Forelimb muscle (tissue), 1 donor: ENCODE measurements at regions not wholly inside any gene's neighbourhood (a gene's known extent, or its start where the extent isn't known, plus 50 kb on each side); places are given as distances from the start of the nearest gene placed in this dataset.

Experiments used
- DNase-seq: peaks from one replicate; pipeline ENCODE4 v3.0.0-alpha.2; 2013; ENCODE audit warnings: low read depth

DNA sequence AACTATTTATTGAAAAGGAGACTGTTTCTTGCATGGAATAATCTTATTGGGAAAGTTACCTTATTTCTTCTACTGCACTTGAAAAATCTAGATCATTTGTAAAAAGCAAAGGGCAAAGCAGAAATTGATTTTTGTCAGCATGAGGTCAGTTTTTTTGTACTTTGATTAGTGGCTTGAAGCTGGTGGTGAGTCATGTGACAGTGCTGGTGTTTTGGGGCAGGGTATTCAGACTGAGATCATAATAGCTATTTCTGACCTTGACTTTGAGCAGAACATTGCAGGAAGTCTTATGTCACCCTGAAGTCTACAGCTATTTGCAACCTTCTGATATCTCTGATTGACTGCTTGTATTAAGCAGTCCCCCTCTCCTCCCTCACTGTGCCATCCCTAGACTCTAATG lies 66.3 kb upstream of the SORCS3 start:
- no peak for DNase-seq

- DNase-seq = no peak
Observed at GRCh38 chr10:104576611-104577010, 64.5 kb upstream of the SORCS3 start.

DNA sequence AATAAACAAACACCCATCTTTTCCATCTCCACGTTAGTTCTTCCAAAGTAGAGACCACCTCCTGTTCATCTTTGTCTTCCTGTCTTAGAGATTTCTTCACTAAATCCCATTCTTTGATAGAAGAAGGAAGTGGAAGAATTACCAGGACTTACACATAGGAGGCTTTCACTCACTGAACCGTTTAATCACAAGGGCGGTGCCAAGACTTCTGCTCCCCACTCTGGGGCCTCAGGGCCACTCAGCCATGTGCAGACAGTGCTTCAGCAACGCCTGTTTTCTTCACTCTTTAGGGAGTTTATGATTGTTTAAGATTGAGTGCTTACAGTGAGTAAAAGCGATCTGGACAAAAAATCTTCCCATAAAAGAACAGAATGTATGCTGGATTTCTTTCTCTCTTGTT lies 63.9 kb upstream of the SORCS3 start:
- DNase-seq = no peak

DNA sequence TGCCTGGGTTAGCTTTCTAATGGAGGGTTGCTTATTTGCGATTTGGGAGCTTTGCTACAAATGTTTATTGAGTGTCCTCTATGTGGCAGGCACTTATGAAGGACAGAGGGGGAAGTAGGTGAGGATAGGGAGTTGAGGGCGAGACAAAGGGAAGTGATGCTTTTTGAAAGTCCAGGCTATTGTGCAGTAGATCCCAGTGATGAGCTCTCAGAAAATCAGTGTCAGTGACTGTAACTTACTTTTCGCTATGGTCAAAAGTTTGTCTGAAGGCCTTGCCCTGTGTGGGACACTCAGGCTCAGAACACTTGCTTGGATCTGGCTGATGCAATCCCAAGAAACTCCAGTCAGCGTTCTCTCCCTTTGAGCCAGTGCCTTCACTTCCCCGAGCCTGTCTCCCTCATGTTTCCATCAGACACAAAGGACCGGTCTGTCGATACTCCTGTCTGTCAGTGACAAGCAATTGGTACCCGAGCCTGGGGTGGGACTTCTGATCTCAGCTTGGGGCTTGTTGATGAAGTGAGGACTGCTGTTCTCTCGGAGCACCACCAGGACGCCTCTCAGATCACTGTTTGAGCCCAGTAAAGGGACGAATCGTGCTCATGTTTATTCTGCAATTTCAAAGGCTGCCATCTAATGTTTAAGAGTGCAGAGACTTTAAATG lies 63.1 kb upstream of the SORCS3 start:
- no peak for DNase-seq

DNA sequence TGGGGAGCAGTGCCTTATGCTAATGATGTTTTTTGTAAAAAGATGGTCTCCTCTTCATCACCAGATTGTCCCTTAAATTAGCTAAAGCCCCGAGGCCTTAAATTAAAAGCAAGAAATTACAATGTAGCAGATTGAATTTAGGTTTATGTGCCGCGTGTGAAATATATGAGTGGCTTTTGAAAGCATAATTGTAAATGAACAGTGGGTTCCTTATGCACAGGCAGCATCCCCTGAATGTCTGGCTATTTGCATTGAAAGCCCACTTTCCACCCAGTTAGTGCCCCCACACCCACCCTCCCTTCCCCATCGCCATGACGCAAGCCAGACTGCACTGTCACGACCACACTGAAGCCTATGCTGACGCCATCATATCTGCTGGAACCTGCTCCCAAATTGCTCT lies 62.4 kb upstream of the SORCS3 start:
- no peak for DNase-seq

GRCh38 chr10:104579136-104579535 lies 62.0 kb upstream of the SORCS3 start:
- DNase-seq = no peak

GRCh38 chr10:104580321-104580720 lies 60.8 kb upstream of the SORCS3 start:
- no peak for DNase-seq

DNA sequence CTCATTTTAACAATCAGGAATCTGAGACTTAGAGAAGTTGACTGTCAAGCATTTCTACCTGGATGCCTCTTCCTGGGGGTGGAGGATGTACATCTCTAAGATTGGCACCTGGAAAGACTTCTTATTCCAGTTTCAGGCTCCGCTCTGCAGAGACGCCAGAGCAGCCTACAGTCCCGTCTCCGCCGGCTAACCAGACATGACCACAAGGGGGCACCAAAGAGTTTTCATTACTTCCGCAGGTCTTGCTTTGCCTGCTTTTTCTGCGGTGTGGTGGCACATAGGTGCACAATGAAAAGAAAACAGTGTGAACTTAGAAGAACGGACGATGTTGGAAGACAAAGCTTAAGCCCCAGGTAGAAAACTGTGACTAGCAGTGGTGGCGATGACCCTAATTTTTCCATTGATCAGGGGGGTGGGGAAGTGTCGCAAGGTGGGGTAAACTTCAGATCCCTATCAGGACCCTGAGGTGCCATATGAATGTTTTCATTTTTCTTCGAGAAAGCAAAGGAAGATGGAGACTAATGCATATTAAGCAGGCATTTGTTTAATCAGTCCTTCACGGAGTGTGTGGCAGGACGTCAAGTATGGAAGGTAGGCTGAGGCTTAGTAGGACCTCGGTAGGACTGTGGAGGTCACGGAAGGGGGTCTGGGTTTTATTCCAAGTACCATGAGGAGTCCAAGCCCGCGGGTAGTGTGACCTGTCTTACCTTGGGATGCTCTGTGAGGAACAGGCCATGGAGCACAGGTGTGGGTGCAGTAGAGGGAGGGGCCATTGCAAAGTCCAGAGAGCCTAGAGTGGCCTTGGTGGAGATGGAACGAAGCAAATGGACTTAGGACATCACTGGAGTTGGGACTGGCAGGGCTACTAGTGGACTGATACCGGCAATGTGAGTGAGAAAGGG lies 60.1 kb upstream of the SORCS3 start:
- DNase-seq = peak; percentile 25

GRCh38 chr10:104581884-104582601 lies 59.0 kb upstream of the SORCS3 start:
- DNase-seq = no peak

- DNase-seq = no peak
Observed at GRCh38 chr10:104582602-104582951, 58.5 kb upstream of the SORCS3 start.

DNA sequence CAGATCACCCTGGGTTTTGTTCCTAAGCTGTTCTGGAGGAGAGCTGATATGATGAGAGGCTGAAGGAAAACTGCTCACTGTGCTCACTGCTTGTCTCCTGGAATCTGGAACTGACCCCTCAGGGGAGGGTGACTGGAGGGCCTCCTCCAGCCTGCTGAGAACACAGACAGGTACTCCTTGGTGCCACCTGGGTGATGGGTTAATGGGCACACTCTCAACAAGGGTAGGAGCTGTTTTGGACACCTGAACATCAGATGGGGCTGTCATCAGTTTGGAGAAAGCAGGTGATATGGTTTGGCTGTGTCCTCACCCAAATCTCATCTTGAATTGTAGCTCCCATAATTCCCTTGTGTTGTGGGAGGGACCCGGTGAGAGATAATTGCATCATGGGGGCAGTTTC lies 58.1 kb upstream of the SORCS3 start:
- DNase-seq = no peak

GRCh38 chr10:104584541-104584940 lies 56.5 kb upstream of the SORCS3 start:
- no peak for DNase-seq

- no peak for DNase-seq
Observed at GRCh38 chr10:104587751-104588150, 53.3 kb upstream of the SORCS3 start.

DNA sequence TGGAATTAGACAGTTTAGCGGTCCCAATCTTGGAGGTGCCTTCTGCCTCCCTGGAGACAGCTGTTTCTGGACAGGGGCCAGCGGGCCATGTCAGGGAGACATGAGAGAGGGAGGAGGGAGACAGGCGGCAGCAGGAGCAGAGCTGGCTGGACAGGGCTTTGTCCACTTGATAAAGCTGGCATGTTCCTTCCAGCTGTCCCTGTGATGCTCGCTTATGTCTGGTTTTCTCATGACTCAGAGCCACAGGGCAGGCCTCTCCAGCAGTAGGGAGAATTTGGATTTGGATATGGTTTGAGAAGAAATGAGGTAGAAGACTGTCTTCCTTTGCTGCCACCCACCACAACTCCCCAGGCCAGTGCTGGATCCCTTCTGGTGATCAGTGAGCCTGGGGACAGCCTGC lies 51.7 kb upstream of the SORCS3 start:
- DNase-seq = no peak

DNA sequence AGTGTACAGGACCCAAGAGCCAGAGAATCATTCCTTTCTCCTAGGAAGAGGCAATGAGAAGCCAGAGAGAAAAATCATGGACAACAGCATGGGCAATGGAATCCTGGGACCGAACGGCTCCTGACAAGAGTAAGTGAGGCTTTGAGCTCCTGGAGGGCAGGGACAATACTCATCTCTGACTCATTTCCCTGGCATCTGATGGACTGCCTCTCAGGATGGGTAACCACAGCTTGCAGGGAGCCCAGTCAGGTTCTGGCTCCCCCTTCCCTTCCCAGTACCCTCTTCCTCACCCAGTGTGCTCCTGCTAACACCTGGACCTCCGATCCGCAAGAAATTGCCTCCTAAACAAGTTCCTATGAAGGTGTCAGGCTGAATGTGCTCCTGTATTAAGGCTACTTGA lies 51.2 kb upstream of the SORCS3 start:
- DNase-seq = no peak
